A549 (cell line): ENCODE measurements at regions not wholly inside any gene's neighbourhood (a gene's known extent, or its start where the extent isn't known, plus 50 kb on each side); places are given as distances from the start of the nearest gene placed in this dataset.
"Not testable (repeated sequence)": the region's sequence is repeated elsewhere in the genome, so short reads cannot be mapped to it uniquely, and the experiment has no call there.

ENCODE experiments used
- CHD2 ChIP-seq: fragments of 150-350 bp; IDR thresholded peaks from 2 replicates; pipeline ENCODE4 v1.6.1; 2014; ENCODE audit warnings: low read length; ENCODE audit not compliant: partially characterized antibody
- TF ChIP-seq, protein P1 (sequence below): fragments of >200 bp; sonication (Bioruptor Twin); formaldehyde crosslinking; IDR thresholded peaks from 3 replicates; pipeline ENCODE4 v1.5.1; 2016

DNA sequence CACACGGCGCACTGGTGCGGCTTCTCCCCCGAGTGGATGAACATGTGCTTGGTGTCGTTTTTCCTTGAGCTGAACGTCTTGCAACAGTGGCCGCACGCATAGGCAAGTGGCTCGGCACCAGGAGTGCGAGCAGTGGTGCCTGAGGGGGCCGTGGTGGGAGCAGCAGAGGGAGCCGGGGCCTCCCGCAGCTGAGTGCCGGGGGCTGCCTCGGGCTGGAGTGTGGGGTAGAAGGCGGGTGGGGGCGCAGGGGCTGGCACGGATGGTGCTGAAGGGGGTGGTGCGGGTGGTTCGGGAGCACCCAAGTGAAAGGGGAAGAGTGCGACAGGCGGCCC is 88.6 kb downstream of the LIMS3 start:
- TF ChIP-seq CHD2: not testable (repeated sequence)
- TF ChIP-seq, protein P1, sequence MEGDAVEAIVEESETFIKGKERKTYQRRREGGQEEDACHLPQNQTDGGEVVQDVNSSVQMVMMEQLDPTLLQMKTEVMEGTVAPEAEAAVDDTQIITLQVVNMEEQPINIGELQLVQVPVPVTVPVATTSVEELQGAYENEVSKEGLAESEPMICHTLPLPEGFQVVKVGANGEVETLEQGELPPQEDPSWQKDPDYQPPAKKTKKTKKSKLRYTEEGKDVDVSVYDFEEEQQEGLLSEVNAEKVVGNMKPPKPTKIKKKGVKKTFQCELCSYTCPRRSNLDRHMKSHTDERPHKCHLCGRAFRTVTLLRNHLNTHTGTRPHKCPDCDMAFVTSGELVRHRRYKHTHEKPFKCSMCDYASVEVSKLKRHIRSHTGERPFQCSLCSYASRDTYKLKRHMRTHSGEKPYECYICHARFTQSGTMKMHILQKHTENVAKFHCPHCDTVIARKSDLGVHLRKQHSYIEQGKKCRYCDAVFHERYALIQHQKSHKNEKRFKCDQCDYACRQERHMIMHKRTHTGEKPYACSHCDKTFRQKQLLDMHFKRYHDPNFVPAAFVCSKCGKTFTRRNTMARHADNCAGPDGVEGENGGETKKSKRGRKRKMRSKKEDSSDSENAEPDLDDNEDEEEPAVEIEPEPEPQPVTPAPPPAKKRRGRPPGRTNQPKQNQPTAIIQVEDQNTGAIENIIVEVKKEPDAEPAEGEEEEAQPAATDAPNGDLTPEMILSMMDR: not testable (repeated sequence)
